ENCODE measurements at regions not wholly inside any gene's neighbourhood (a gene's known extent, or its start where the extent isn't known, plus 50 kb on each side); places are given as distances from the start of the nearest gene placed in this dataset.

- Histone ChIP-seq H3K36me3 (ENCODE audit: control insufficient read depth, insufficient read depth, low read length) (no peaks in the 10 kb centered on the region), H3K4me3 (replicated peaks; ENCODE audit: low read depth, low read length) (no peak overlapping the region), H3K27me3 (replicated peaks; ENCODE audit: control insufficient read depth, insufficient read depth, low read length) (no peaks in the 10 kb centered on the region)
- DNase-seq (ENCODE audit: extremely low read depth, insufficient read length): no peak
- TF ChIP-seq CTCF (IDR thresholded peaks at IDR 0.05; ENCODE audit: insufficient read depth, low read length, poor library complexity, severe bottlenecking): no peak
These were observed 57.0 kb upstream of the TMEM170B start for GRCh38 chr6:11480541-11480940.

GRCh38 chr6:11479296-11479695 lies 58.3 kb upstream of the TMEM170B start:
- DNase-seq (ENCODE audit: extremely low read depth, insufficient read length): no peak
- TF ChIP-seq CTCF (IDR thresholded peaks at IDR 0.05; ENCODE audit: insufficient read depth, low read length, poor library complexity, severe bottlenecking): no peak
- H3K4me3 ChIP-seq (replicated peaks; ENCODE audit: low read depth, low read length): no peak overlapping the region
- no peaks in the 10 kb centered on the region for H3K27me3 ChIP-seq (replicated peaks; ENCODE audit: control insufficient read depth, insufficient read depth, low read length)
- no peaks in the 10 kb centered on the region for H3K36me3 ChIP-seq (ENCODE audit: control insufficient read depth, insufficient read depth, low read length)

GRCh38 chr6:11478586-11478985 lies 59.0 kb upstream of the TMEM170B start:
- DNase-seq (ENCODE audit: extremely low read depth, insufficient read length): no peak
- H3K27me3 ChIP-seq (replicated peaks; ENCODE audit: control insufficient read depth, insufficient read depth, low read length): no peaks in the 10 kb centered on the region
- TF ChIP-seq CTCF (IDR thresholded peaks at IDR 0.05; ENCODE audit: insufficient read depth, low read length, poor library complexity, severe bottlenecking): no peak
- no peak overlapping the region for H3K4me3 ChIP-seq (replicated peaks; ENCODE audit: low read depth, low read length)
- H3K36me3 ChIP-seq (ENCODE audit: control insufficient read depth, insufficient read depth, low read length): no peaks in the 10 kb centered on the region

GRCh38 chr6:11475016-11475415 lies 62.5 kb upstream of the TMEM170B start:
- H3K27me3 ChIP-seq (replicated peaks; ENCODE audit: control insufficient read depth, insufficient read depth, low read length): no peaks in the 10 kb centered on the region
- no peak for DNase-seq (ENCODE audit: extremely low read depth, insufficient read length)
- no peaks in the 10 kb centered on the region for H3K36me3 ChIP-seq (ENCODE audit: control insufficient read depth, insufficient read depth, low read length)
- no peak for TF ChIP-seq CTCF (IDR thresholded peaks at IDR 0.05; ENCODE audit: insufficient read depth, low read length, poor library complexity, severe bottlenecking)
- H3K4me3 ChIP-seq (replicated peaks; ENCODE audit: low read depth, low read length): no peak overlapping the region

GRCh38 chr6:11473008-11473740 lies 64.4 kb upstream of the TMEM170B start:
- Histone ChIP-seq H3K4me3 (replicated peaks; ENCODE audit: low read depth, low read length) (no peak overlapping the region), H3K36me3 (ENCODE audit: control insufficient read depth, insufficient read depth, low read length) (no peaks in the 10 kb centered on the region), H3K27me3 (replicated peaks; ENCODE audit: control insufficient read depth, insufficient read depth, low read length) (no peaks in the 10 kb centered on the region)
- no peak for DNase-seq (ENCODE audit: extremely low read depth, insufficient read length)
- TF ChIP-seq CTCF (IDR thresholded peaks at IDR 0.05; ENCODE audit: insufficient read depth, low read length, poor library complexity, severe bottlenecking): no peak

- no peaks in the 10 kb centered on the region for H3K36me3 ChIP-seq (ENCODE audit: control insufficient read depth, insufficient read depth, low read length)
- no peak for DNase-seq (ENCODE audit: extremely low read depth, insufficient read length)
- TF ChIP-seq CTCF (IDR thresholded peaks at IDR 0.05; ENCODE audit: insufficient read depth, low read length, poor library complexity, severe bottlenecking): no peak
- H3K27me3 ChIP-seq (replicated peaks; ENCODE audit: control insufficient read depth, insufficient read depth, low read length): no peaks in the 10 kb centered on the region
- H3K4me3 ChIP-seq (replicated peaks; ENCODE audit: low read depth, low read length): no peak overlapping the region
These were observed 66.3 kb upstream of the TMEM170B start for GRCh38 chr6:11471261-11471660.
